DOHH2 (cell line): ENCODE measurements at regions not wholly inside any gene's neighbourhood (a gene's known extent, or its start where the extent isn't known, plus 50 kb on each side); places are given as distances from the start of the nearest gene placed in this dataset.
"Not testable (repeated sequence)": the region's sequence is repeated elsewhere in the genome, so short reads cannot be mapped to it uniquely, and the experiment has no call there.

Experiments
- H3F3A ChIP-seq: fragments of 200-600 bp; sonication (generic), shearing (Covaris generic); 2 replicates; pipeline ENCODE4 v1.6.0; 2016; ENCODE audit warnings: antibody characterized with exemption, mild to moderate bottlenecking; ENCODE audit not compliant: control insufficient read depth, insufficient read depth
- H3K27ac ChIP-seq: fragments of 200-600 bp; sonication (generic); 2 replicates; pipeline ENCODE4 v1.5.1; 2014; ENCODE audit warnings: low read depth, mild to moderate bottlenecking, low read length, moderate library complexity
- H3K27me3 ChIP-seq: fragments of 200-600 bp; sonication (generic); 2 replicates; pipeline ENCODE4 v1.6.1; 2014; ENCODE audit warnings: mild to moderate bottlenecking, low read length, mixed read lengths; ENCODE audit not compliant: control insufficient read depth
- H3K36me3 ChIP-seq: fragments of 200-600 bp; sonication (generic); 2 replicates; pipeline ENCODE4 v1.6.1; 2014; ENCODE audit warnings: mild to moderate bottlenecking, low read length, moderate library complexity, mixed read lengths; ENCODE audit not compliant: control insufficient read depth
- H3K4me1 ChIP-seq: fragments of 200-600 bp; sonication (generic); 2 replicates; pipeline ENCODE4 v1.6.1; 2014; ENCODE audit warnings: mild to moderate bottlenecking, low read length, mixed read lengths; ENCODE audit not compliant: control insufficient read depth
- H3K4me2 ChIP-seq: fragments of 200-600 bp; sonication (generic); 2 replicates; pipeline ENCODE4 v1.6.0; 2014; ENCODE audit warnings: mild to moderate bottlenecking, low read length, moderate library complexity
- H3K4me3 ChIP-seq: fragments of 200-600 bp; sonication (generic); 2 replicates; pipeline ENCODE4 v1.5.1; 2014; ENCODE audit warnings: mild to moderate bottlenecking, low read length, mixed read lengths
- H3K79me2 ChIP-seq: fragments of 200-600 bp; sonication (generic); 2 replicates; pipeline ENCODE4 v1.6.1; 2014; ENCODE audit warnings: mild to moderate bottlenecking, low read length, mixed read lengths; ENCODE audit not compliant: control insufficient read depth
- H3K9me2 ChIP-seq: fragments of 200-600 bp; sonication (generic); replicated peaks from 2 replicates; pipeline ENCODE4 v1.6.1; 2014; ENCODE audit warnings: mild to moderate bottlenecking, low read length, mixed read lengths; ENCODE audit not compliant: control insufficient read depth
- H3K9me3 ChIP-seq: fragments of 200-600 bp; sonication (generic); 2 replicates; pipeline ENCODE4 v1.6.1; 2014; ENCODE audit warnings: antibody characterized with exemption, low read length, mixed read lengths; ENCODE audit not compliant: control insufficient read depth, insufficient read depth
- H4K20me1 ChIP-seq: fragments of 200-600 bp; sonication (generic); 2 replicates; pipeline ENCODE4 v1.6.0; 2014; ENCODE audit warnings: low read depth, mild to moderate bottlenecking, antibody characterized with exemption, low read length, moderate library complexity; ENCODE audit not compliant: control insufficient read depth, insufficient read depth
- EZH2phosphoT487 ChIP-seq: fragments of 200-600 bp; sonication (generic); IDR thresholded peaks from 2 replicates; pipeline ENCODE4 v1.6.1; 2017; ENCODE audit warnings: borderline replicate concordance, mild to moderate bottlenecking, antibody characterized with exemption, low read length, moderate library complexity, mixed read lengths
- TF ChIP-seq, protein P1 (sequence below): fragments of 200-600 bp; sonication (generic); IDR thresholded peaks from one replicate; pipeline ENCODE4 v1.5.1; 2014; ENCODE audit warnings: antibody characterized with exemption, mild to moderate bottlenecking, low read depth, low read length; ENCODE audit not compliant: poor library complexity, severe bottlenecking

DNA sequence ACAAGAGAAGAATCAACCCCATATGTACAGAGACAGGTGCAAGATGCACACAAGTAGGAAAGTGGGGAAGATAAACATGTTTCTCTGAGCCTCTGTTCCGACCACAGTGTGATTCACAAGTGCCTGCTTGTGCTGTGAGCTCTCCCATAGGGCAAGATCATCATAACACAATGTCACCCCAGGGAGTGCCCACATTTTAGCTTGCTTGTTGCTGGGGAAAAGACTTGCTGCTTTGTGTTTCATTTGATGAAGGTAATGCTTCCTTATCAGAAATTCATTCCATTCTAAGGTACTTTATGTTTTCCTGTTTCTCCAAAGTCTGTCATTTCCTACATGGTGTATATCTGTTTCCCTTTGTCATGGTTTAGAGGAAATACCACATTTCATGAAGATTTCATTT is 304.5 kb upstream of the DIPK2B start:
- Histone ChIP-seq H3K79me2 (no peaks in the 10 kb centered on the region), H4K20me1 (no peaks in the 10 kb centered on the region), H3K27ac (no peak overlapping the region), H3K4me1 (no peaks in the 10 kb centered on the region), H3F3A (no peaks in the 10 kb centered on the region), H3K9me2 (no peaks in the 10 kb centered on the region), H3K27me3 (no peaks in the 10 kb centered on the region), H3K36me3 (no peaks in the 10 kb centered on the region), H3K9me3 (no peaks in the 10 kb centered on the region), H3K4me2 (no peak overlapping the region), H3K4me3 (no peak overlapping the region)
- TF ChIP-seq EZH2phosphoT487, result no peak

DNA sequence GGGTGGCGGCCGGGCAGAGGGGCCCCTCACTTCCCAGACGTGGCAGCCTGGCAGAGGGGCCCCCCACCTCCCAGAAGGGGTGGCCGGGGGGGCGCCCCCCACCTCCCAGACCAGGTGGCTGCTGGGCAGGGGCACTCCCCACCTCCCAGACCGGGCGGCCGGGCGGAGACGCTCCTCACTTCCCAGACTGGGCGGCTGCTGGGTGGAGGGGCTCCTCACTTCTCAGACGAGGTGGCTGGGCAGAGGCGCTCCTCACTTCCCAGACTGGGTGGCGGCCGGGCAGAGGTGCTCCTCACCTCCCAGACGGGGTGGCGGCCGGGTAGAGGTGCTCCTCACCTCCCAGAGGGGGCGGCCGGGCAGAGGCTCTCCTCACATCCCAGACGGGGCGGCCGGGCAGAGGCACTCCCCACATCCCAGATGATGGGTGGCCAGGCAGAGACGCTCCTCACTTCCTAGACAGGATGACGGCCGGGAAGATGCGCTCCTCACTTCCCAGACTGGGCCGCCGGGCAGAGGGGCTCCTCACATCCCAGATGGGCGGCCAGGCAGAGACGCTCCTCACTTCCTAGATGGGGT is 303.2 kb upstream of the DIPK2B start:
- not testable (repeated sequence) for H3K9me2 ChIP-seq, H3K36me3 ChIP-seq, H3K9me3 ChIP-seq, H4K20me1 ChIP-seq, H3K27me3 ChIP-seq, H3F3A ChIP-seq, H3K4me2 ChIP-seq, H3K79me2 ChIP-seq, H3K4me1 ChIP-seq, H3K4me3 ChIP-seq, H3K27ac ChIP-seq

DNA sequence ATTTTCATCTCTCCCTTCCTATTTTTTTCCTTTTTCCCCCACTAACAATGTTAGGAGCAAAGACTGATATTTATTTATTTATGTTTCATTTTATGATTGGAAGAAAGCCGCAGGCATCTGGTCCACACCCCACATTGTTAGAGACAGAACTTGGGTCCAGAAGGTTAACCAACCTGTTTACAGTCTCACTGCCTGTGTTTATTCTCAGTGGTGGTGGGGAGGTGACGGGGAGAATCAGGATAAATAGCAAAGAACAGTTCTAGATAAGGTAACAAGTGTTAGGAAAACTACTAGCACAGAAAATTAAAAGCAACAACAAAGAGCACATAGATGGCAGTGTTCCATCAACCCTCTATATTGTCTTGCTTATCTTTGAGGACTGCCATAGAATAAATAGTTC is 301.7 kb upstream of the DIPK2B start:
- no peaks in the 10 kb centered on the region for H3K36me3 ChIP-seq
- no peaks in the 10 kb centered on the region for H3F3A ChIP-seq
- no peaks in the 10 kb centered on the region for H4K20me1 ChIP-seq
- no peak overlapping the region for H3K27ac ChIP-seq
- no peak overlapping the region for H3K4me3 ChIP-seq
- H3K9me3 ChIP-seq, result no peaks in the 10 kb centered on the region
- no peaks in the 10 kb centered on the region for H3K9me2 ChIP-seq
- H3K27me3 ChIP-seq, result no peaks in the 10 kb centered on the region
- no peak overlapping the region for H3K4me2 ChIP-seq
- H3K79me2 ChIP-seq, result no peaks in the 10 kb centered on the region
- TF ChIP-seq, protein P1, sequence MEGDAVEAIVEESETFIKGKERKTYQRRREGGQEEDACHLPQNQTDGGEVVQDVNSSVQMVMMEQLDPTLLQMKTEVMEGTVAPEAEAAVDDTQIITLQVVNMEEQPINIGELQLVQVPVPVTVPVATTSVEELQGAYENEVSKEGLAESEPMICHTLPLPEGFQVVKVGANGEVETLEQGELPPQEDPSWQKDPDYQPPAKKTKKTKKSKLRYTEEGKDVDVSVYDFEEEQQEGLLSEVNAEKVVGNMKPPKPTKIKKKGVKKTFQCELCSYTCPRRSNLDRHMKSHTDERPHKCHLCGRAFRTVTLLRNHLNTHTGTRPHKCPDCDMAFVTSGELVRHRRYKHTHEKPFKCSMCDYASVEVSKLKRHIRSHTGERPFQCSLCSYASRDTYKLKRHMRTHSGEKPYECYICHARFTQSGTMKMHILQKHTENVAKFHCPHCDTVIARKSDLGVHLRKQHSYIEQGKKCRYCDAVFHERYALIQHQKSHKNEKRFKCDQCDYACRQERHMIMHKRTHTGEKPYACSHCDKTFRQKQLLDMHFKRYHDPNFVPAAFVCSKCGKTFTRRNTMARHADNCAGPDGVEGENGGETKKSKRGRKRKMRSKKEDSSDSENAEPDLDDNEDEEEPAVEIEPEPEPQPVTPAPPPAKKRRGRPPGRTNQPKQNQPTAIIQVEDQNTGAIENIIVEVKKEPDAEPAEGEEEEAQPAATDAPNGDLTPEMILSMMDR, result no peak
- no peak for TF ChIP-seq EZH2phosphoT487
- no peaks in the 10 kb centered on the region for H3K4me1 ChIP-seq

DNA sequence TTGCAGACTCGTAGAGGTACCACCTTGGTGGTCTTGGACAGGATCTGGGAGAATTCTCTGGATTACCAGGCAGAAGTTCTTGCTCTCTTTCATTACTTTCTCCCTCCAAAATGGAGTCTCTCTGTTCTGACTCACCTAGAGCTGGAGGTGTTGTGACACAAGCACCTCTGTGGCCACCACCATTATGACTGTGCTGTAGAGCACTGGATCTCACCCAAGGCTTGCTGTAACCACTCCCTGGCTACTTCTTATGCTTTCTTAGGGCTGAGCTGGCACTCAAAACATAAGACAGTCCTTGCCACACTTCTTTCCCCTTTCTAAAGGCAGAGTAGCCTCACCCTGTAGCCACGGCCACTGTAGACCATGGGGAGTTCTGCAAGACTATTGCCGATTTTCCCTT is 296.6 kb upstream of the DIPK2B start:
- Histone ChIP-seq H3K27ac (no peak overlapping the region), H3K9me2 (no peaks in the 10 kb centered on the region), H3F3A (no peaks in the 10 kb centered on the region), H3K79me2 (no peaks in the 10 kb centered on the region), H3K9me3 (no peaks in the 10 kb centered on the region), H3K4me1 (no peaks in the 10 kb centered on the region), H3K4me3 (no peak overlapping the region), H3K27me3 (no peaks in the 10 kb centered on the region), H4K20me1 (no peaks in the 10 kb centered on the region), H3K4me2 (no peak overlapping the region), H3K36me3 (no peaks in the 10 kb centered on the region)
- TF ChIP-seq, protein P1, result no peak
- no peak for TF ChIP-seq EZH2phosphoT487
